HEK293 (cell line): ENCODE measurements at regions not wholly inside any gene's neighbourhood (a gene's known extent, or its start where the extent isn't known, plus 50 kb on each side); places are given as distances from the start of the nearest gene placed in this dataset.

Experiments
- TCF7L2 ChIP-seq: IDR thresholded peaks from 2 replicates; pipeline ENCODE4 v1.6.1; 2011; ENCODE audit warnings: low read depth, mild to moderate bottlenecking, inconsistent platforms, low read length, moderate library complexity, borderline replicate concordance
- TRIM28 ChIP-seq: IDR thresholded peaks from 2 replicates; pipeline ENCODE4 v1.6.1; 2011; ENCODE audit warnings: low read length, control low read depth, borderline replicate concordance
- YY1 ChIP-seq: fragments of 450-650 bp; formaldehyde crosslinking; IDR thresholded peaks from 2 replicates; pipeline ENCODE4 v1.5.1; 2018; ENCODE audit warnings: missing biosample characterization, missing genetic modification characterization
- ZBTB17 ChIP-seq: fragments of 450-650 bp; formaldehyde crosslinking; IDR thresholded peaks from 2 replicates; pipeline ENCODE4 v1.5.1; 2016; ENCODE audit warnings: missing biosample characterization, missing genetic modification characterization
- ZBTB20 ChIP-seq: fragments of 450-650 bp; formaldehyde crosslinking; IDR thresholded peaks from 2 replicates; pipeline ENCODE4 v1.5.1; 2016; ENCODE audit warnings: missing biosample characterization, missing genetic modification characterization
- ZNF155 ChIP-seq: fragments of 450-650 bp; formaldehyde crosslinking; IDR thresholded peaks from 2 replicates; pipeline ENCODE4 v1.5.1; 2016; ENCODE audit warnings: missing biosample characterization, missing genetic modification characterization
- ZNF335 ChIP-seq: fragments of 450-650 bp; formaldehyde crosslinking; conservative IDR thresholded peaks from 2 replicates; pipeline ENCODE4 v1.5.1; 2016; ENCODE audit warnings: missing biosample characterization, missing genetic modification characterization
- ZNF529 ChIP-seq: fragments of 450-650 bp; formaldehyde crosslinking; IDR thresholded peaks from 2 replicates; pipeline ENCODE4 v1.5.1; 2017; ENCODE audit warnings: missing genetic modification characterization, missing biosample characterization; ENCODE audit not compliant: insufficient replicate concordance
- ZNF76 ChIP-seq: fragments of 450-650 bp; formaldehyde crosslinking; IDR thresholded peaks from 2 replicates; pipeline ENCODE4; 2016; ENCODE audit warnings: low read depth, missing biosample characterization, missing genetic modification characterization, borderline replicate concordance
- TF ChIP-seq, protein P1 (sequence below): fragments of 450-650 bp; formaldehyde crosslinking; IDR thresholded peaks from 2 replicates; pipeline ENCODE4 v1.5.1; 2016; ENCODE audit warnings: missing biosample characterization, missing genetic modification characterization
- TF ChIP-seq, protein P2 (sequence below): fragments of 450-650 bp; formaldehyde crosslinking; IDR thresholded peaks from 2 replicates; pipeline ENCODE4 v1.5.1; 2017; ENCODE audit warnings: missing biosample characterization, missing genetic modification characterization
- TF ChIP-seq, protein P3 (sequence below): fragments of 450-650 bp; formaldehyde crosslinking; IDR thresholded peaks from 2 replicates; pipeline ENCODE4 v1.5.1; 2016; ENCODE audit warnings: missing biosample characterization, missing genetic modification characterization

DNA sequence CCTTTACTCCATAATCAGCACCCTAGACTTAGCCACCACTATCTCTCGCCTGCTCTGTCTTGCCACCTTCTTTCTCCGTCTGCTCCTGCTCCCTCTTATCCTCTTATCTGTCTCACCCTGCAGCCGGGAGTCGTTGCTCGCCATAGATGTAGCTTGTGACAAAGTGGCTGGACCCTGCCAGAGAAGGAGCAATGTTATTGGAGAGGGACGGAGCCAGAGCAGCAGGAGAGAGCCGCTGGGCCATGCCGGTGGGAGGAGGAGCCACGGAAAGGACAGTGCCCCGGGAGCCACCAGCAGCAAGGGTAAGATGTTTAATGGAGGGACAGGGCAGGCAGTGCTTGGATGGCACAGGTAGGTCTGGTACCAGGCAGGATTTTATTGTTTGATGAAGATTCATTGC, 137.3 kb downstream of the SEC61B start:
- TF ChIP-seq ZBTB20 = no peak
- TF ChIP-seq, protein P1, sequence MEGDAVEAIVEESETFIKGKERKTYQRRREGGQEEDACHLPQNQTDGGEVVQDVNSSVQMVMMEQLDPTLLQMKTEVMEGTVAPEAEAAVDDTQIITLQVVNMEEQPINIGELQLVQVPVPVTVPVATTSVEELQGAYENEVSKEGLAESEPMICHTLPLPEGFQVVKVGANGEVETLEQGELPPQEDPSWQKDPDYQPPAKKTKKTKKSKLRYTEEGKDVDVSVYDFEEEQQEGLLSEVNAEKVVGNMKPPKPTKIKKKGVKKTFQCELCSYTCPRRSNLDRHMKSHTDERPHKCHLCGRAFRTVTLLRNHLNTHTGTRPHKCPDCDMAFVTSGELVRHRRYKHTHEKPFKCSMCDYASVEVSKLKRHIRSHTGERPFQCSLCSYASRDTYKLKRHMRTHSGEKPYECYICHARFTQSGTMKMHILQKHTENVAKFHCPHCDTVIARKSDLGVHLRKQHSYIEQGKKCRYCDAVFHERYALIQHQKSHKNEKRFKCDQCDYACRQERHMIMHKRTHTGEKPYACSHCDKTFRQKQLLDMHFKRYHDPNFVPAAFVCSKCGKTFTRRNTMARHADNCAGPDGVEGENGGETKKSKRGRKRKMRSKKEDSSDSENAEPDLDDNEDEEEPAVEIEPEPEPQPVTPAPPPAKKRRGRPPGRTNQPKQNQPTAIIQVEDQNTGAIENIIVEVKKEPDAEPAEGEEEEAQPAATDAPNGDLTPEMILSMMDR (tag by site-specific recombination) = no peak
- TF ChIP-seq, protein P2, sequence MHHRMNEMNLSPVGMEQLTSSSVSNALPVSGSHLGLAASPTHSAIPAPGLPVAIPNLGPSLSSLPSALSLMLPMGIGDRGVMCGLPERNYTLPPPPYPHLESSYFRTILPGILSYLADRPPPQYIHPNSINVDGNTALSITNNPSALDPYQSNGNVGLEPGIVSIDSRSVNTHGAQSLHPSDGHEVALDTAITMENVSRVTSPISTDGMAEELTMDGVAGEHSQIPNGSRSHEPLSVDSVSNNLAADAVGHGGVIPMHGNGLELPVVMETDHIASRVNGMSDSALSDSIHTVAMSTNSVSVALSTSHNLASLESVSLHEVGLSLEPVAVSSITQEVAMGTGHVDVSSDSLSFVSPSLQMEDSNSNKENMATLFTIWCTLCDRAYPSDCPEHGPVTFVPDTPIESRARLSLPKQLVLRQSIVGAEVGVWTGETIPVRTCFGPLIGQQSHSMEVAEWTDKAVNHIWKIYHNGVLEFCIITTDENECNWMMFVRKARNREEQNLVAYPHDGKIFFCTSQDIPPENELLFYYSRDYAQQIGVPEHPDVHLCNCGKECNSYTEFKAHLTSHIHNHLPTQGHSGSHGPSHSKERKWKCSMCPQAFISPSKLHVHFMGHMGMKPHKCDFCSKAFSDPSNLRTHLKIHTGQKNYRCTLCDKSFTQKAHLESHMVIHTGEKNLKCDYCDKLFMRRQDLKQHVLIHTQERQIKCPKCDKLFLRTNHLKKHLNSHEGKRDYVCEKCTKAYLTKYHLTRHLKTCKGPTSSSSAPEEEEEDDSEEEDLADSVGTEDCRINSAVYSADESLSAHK = no peak
- TF ChIP-seq TCF7L2 = no peak
- no peak for TF ChIP-seq ZNF335
- no peak for TF ChIP-seq ZBTB17
- TF ChIP-seq YY1 = no peak
- TF ChIP-seq TRIM28 = no peak
- no peak for TF ChIP-seq ZNF76 (tag by site-specific recombination)
- TF ChIP-seq ZNF529 (tag by site-specific recombination) = no peak
- no peak for TF ChIP-seq ZNF155 (tag by site-specific recombination)
- TF ChIP-seq, protein P3, sequence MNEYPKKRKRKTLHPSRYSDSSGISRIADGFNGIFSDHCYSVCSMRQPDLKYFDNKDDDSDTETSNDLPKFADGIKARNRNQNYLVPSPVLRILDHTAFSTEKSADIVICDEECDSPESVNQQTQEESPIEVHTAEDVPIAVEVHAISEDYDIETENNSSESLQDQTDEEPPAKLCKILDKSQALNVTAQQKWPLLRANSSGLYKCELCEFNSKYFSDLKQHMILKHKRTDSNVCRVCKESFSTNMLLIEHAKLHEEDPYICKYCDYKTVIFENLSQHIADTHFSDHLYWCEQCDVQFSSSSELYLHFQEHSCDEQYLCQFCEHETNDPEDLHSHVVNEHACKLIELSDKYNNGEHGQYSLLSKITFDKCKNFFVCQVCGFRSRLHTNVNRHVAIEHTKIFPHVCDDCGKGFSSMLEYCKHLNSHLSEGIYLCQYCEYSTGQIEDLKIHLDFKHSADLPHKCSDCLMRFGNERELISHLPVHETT (tag by site-specific recombination) = no peak
